Stomach (tissue), 4 donors: ENCODE measurements at regions not wholly inside any gene's neighbourhood (a gene's known extent, or its start where the extent isn't known, plus 50 kb on each side); places are given as distances from the start of the nearest gene placed in this dataset.

Experiments
- CTCF ChIP-seq, 7 experiments: fragments of 450-650 bp in 4 of 7; fragments of 200-600 bp in 3 of 7; sonication (generic) in 3 of 7; IDR thresholded peaks; one replicate each; pipeline ENCODE4 v1.5.1; 2016 to 2019; ENCODE audit warnings: antibody characterized with exemption in 7 of 7, control low read depth in 2 of 7, mild to moderate bottlenecking in 1 of 7
- EP300 ChIP-seq: sonication (generic); formaldehyde crosslinking; IDR thresholded peaks from one replicate; pipeline ENCODE4 v1.6.1; 2017; ENCODE audit warnings: antibody characterized with exemption
- POLR2A ChIP-seq, 4 donors: fragments of 450-650 bp; IDR thresholded peaks; one replicate each; pipeline ENCODE4 v1.6.1; 2016; ENCODE audit warnings: antibody characterized with exemption in 4 of 4, control low read depth in 2 of 4, mild to moderate bottlenecking in 1 of 4, moderate library complexity in 1 of 4
- POLR2AphosphoS5 ChIP-seq, 3 donors: sonication (generic); formaldehyde crosslinking; IDR thresholded peaks; one replicate each; pipeline ENCODE4 v1.6.1; 2016; ENCODE audit warnings: antibody characterized with exemption in 3 of 3

GRCh38 chr2:240239325-240239724, 98.9 kb upstream of the OTOS start:
- TF ChIP-seq POLR2AphosphoS5 (IDR thresholded peaks at IDR 0.05) (no peak), CTCF (IDR thresholded peaks at IDR 0.05) (no peak), EP300 (no peak), POLR2A (IDR thresholded peaks at IDR 0.05) (no peak)
